Activated naive CD4-positive, alpha-beta T cell treated with anti-CD3 and anti-CD28 coated beads, Interleukin-2, amount 10 ng/mL, durations not matched to agents 7 days and 5 days (primary cell): ENCODE measurements at regions not wholly inside any gene's neighbourhood (a gene's known extent, or its start where the extent isn't known, plus 50 kb on each side); places are given as distances from the start of the nearest gene placed in this dataset.

ENCODE experiments used
- CTCF ChIA-PET: fragments of 350-600 bp; sonication (Branson Sonifier 250); formaldehyde crosslinking; loops from one replicate; lab custom pipeline; 2021; ENCODE audit warnings: antibody characterized with exemption; lab: Charles Lee
- DNase-seq: peaks from one replicate; pipeline ENCODE4 v3.0.0-alpha.2; 2020
- H3K27ac Mint-ChIP-seq: one replicate; pipeline ENCODE4 v1.8.0; 2021; ENCODE audit warnings: mild to moderate bottlenecking, moderate library complexity, mixed read lengths
- H3K27me3 Mint-ChIP-seq: one replicate; pipeline ENCODE4 v1.8.0; 2021; ENCODE audit warnings: mild to moderate bottlenecking, mixed read lengths
- H3K36me3 Mint-ChIP-seq: one replicate; pipeline ENCODE4 v1.8.0; 2021; ENCODE audit warnings: mixed read lengths
- H3K4me1 Mint-ChIP-seq: one replicate; pipeline ENCODE4 v1.8.0; 2021; ENCODE audit warnings: mixed read lengths
- H3K4me3 Mint-ChIP-seq: one replicate; pipeline ENCODE4 v1.8.0; 2021; ENCODE audit warnings: mild to moderate bottlenecking, moderate library complexity, mixed read lengths
- H3K9me3 Mint-ChIP-seq: one replicate; pipeline ENCODE4 v1.8.0; 2021; ENCODE audit warnings: mixed read lengths

- H3K27me3 Mint-ChIP-seq, result no peaks in the 10 kb centered on the region
- DNase-seq, result no peak
- H3K9me3 Mint-ChIP-seq, result no peaks in the 10 kb centered on the region
- H3K36me3 Mint-ChIP-seq, result no peaks in the 10 kb centered on the region
- CTCF ChIA-PET, result no interaction called here
- H3K27ac Mint-ChIP-seq, result no peak overlapping the region
- peaks cover 2% of the 10 kb centered on the region for H3K4me1 Mint-ChIP-seq
- H3K4me3 Mint-ChIP-seq, result no peak overlapping the region
Observed at GRCh38 chr5:109951758-109952157, 262.0 kb downstream of the MAN2A1 start.

DNA sequence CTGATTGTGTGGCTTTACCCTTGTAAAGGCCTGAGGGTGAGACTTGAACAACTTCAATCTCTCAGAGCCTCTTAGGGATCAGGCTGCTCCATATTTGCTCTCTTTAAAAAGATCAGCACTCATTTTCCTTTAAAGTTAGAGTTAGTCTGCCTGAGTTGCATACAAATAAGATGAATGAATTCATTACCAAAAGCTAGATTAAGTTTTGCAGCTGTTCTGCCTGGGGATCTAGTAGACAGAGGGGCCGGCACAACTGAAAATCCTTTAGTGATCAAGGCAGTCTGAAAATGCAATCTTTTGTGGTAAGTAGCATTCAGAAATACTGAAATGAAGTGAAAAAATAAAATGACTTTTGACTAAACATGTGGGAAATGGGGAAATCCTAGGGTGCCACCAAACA, 264.0 kb downstream of the MAN2A1 start:
- H3K36me3 Mint-ChIP-seq, result no peaks in the 10 kb centered on the region
- H3K27ac Mint-ChIP-seq, result no peak overlapping the region
- H3K4me3 Mint-ChIP-seq, result no peak overlapping the region
- DNase-seq, result no peak
- peaks cover 3% of the 10 kb centered on the region for H3K4me1 Mint-ChIP-seq
- H3K27me3 Mint-ChIP-seq, result no peaks in the 10 kb centered on the region
- CTCF ChIA-PET, result no interaction called here
- no peaks in the 10 kb centered on the region for H3K9me3 Mint-ChIP-seq

- DNase-seq, result no peak
- H3K4me3 Mint-ChIP-seq, result no peak overlapping the region
- H3K27ac Mint-ChIP-seq, result no peak overlapping the region
- no peaks in the 10 kb centered on the region for H3K9me3 Mint-ChIP-seq
- no peaks in the 10 kb centered on the region for H3K36me3 Mint-ChIP-seq
- H3K4me1 Mint-ChIP-seq, result peaks cover 3% of the 10 kb centered on the region
- CTCF ChIA-PET, result interaction anchor here (0.6 to 0.9 kb wide), 3 partner anchors 27 to 274 kb away, joined by 3 to 4 read pairs (median 3); no protein-coding TSS in a partner anchor
- H3K27me3 Mint-ChIP-seq, result no peaks in the 10 kb centered on the region
Observed at GRCh38 chr5:109956884-109957283, 267.2 kb downstream of the MAN2A1 start.

DNA sequence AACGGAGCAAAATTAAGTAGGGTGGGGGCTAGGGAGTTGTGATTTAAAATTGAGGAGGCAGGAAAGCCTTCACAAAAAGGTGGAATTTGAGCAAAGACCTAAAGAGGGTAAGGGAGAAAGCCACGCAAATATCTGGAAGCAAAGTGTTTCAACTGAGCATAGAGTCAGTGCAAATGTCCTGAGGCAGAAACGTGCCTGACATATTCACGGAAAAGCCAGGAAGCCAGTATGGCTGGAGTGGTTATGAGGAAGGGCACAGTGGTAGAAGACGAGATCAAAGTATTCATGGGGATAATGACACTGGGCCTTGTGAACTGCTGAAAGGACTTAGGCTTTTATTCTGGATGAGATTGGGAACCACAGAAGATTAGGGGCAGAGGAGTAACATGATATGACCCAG, 268.4 kb downstream of the MAN2A1 start:
- no peaks in the 10 kb centered on the region for H3K36me3 Mint-ChIP-seq
- no peaks in the 10 kb centered on the region for H3K9me3 Mint-ChIP-seq
- peaks cover 6% of the 10 kb centered on the region for H3K4me1 Mint-ChIP-seq
- no peak for DNase-seq
- no peaks in the 10 kb centered on the region for H3K27me3 Mint-ChIP-seq
- no peak overlapping the region for H3K4me3 Mint-ChIP-seq
- CTCF ChIA-PET, result no interaction called here
- no peak overlapping the region for H3K27ac Mint-ChIP-seq

DNA sequence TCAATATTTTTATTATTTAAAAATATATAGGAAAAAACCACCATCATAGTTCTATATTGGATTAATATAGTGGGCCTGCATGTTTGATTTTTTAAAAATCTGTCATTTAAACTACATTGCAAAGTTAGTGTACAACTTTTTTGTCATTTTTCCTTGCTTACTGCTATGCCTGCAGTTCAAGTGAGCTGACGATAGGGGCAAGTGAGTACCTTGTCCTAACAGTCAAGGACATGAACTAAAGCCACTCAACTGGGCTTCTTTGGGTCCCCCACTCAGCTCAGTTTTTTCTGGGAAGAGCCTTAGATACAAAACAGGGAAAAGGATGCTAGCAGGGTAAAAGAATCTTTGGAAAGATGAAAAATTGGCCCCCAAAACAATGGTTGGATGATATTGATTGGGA, 269.9 kb downstream of the MAN2A1 start:
- no peaks in the 10 kb centered on the region for H3K36me3 Mint-ChIP-seq
- H3K4me1 Mint-ChIP-seq, result peaks cover 6% of the 10 kb centered on the region
- H3K27ac Mint-ChIP-seq, result no peak overlapping the region
- no peaks in the 10 kb centered on the region for H3K9me3 Mint-ChIP-seq
- no peak for DNase-seq
- H3K4me3 Mint-ChIP-seq, result no peak overlapping the region
- no peaks in the 10 kb centered on the region for H3K27me3 Mint-ChIP-seq
- CTCF ChIA-PET, result no interaction called here

DNA sequence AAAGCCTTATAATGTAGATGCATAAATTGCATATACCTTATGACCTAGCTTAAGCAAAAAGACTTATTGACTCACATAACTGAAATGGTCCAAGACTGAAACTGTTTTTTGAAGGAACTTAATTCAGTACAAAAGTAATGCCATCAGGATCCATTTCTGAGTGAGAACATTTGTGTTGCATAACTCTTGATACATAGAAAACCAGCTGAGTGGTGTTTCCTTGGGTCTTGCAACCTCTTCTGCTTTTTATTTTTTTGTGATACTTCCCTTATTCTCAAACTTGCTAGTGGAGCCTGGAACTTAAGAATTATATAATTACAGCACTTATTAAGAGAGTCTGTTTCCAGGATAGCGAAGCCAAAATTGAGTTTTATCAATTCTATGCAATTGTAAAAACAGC, 272.0 kb downstream of the MAN2A1 start:
- CTCF ChIA-PET, result no interaction called here

DNA sequence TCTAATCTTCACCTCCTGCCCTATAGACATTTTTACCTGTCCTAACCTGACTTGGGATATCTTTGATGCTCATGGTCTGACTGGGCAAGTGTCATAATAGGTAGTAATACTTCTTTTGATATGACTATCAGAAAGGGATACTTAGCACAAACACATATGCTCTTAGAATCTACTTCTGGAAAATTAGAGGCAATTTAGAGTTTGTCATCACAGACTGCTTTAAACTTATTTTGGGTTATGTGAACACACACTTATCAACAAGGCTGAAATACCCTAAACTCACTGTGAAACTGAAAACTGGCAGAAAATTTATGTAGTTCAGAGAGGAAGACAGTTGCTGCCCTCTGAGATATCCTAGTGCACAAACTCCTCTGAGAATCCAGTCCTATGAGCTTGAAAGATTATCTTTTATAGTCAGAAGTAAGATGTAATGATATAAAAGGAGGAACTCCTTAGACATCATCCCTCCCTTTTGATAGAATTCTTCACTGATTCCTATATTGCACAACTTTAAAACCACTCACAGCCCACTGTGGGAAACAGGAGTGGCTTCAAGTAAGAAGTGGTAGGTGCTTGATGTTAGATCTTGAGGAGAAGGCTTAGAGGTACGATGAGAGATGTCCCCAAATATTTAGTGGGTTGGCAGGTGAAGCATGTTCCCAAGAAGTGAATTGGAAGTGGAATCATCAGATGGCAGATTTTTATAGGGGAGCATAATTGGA, 273.3 kb downstream of the MAN2A1 start:
- H3K27ac Mint-ChIP-seq, result no peak overlapping the region
- no peaks in the 10 kb centered on the region for H3K9me3 Mint-ChIP-seq
- H3K4me1 Mint-ChIP-seq, result peaks cover 6% of the 10 kb centered on the region
- H3K27me3 Mint-ChIP-seq, result no peaks in the 10 kb centered on the region
- CTCF ChIA-PET, result no interaction called here
- DNase-seq, result no peak
- H3K4me3 Mint-ChIP-seq, result no peak overlapping the region
- H3K36me3 Mint-ChIP-seq, result no peaks in the 10 kb centered on the region

More for the DNA sequence above, 272.0 kb downstream of the MAN2A1 start:
- H3K9me3 Mint-ChIP-seq, result no peaks in the 10 kb centered on the region
- no peak overlapping the region for H3K27ac Mint-ChIP-seq
- peaks cover 6% of the 10 kb centered on the region for H3K4me1 Mint-ChIP-seq
- H3K27me3 Mint-ChIP-seq, result no peaks in the 10 kb centered on the region
- no peak for DNase-seq
- no peaks in the 10 kb centered on the region for H3K36me3 Mint-ChIP-seq
- H3K4me3 Mint-ChIP-seq, result no peak overlapping the region

- Mint-ChIP-seq H3K4me1 (peaks cover 3% of the 10 kb centered on the region), H3K4me3 (no peak overlapping the region), H3K9me3 (no peaks in the 10 kb centered on the region), H3K27me3 (no peaks in the 10 kb centered on the region), H3K36me3 (no peaks in the 10 kb centered on the region), H3K27ac (no peak overlapping the region)
- CTCF ChIA-PET, result no interaction called here
- no peak for DNase-seq
Observed at GRCh38 chr5:109964136-109964535, 274.4 kb downstream of the MAN2A1 start.

DNA sequence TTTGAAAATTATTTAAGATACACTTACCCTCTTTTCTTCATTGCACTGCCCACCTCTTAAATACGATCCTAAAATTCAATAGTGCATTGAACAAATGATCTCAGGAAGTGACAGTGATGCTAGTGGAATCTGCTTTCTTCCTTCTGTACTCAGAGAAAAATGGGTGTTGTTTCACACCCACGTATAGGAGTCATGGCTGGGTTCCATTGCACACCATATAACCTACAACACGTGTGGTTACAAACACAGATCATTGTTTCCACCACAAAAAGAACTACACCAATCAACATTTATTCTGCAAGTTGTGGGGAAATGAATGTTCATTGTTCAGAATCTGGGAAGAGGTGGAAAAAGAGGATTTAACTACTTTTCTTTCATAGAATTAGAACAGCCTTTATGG, 275.9 kb downstream of the MAN2A1 start:
- H3K36me3 Mint-ChIP-seq, result no peaks in the 10 kb centered on the region
- H3K27ac Mint-ChIP-seq, result no peak overlapping the region
- no peak for DNase-seq
- no peaks in the 10 kb centered on the region for H3K9me3 Mint-ChIP-seq
- H3K27me3 Mint-ChIP-seq, result no peaks in the 10 kb centered on the region
- H3K4me1 Mint-ChIP-seq, result peaks cover 3% of the 10 kb centered on the region
- CTCF ChIA-PET, result interaction anchor here (0.8 kb wide), 1 partner anchor 17 kb away, joined by 3 read pairs; no protein-coding TSS in a partner anchor
- H3K4me3 Mint-ChIP-seq, result no peak overlapping the region

DNA sequence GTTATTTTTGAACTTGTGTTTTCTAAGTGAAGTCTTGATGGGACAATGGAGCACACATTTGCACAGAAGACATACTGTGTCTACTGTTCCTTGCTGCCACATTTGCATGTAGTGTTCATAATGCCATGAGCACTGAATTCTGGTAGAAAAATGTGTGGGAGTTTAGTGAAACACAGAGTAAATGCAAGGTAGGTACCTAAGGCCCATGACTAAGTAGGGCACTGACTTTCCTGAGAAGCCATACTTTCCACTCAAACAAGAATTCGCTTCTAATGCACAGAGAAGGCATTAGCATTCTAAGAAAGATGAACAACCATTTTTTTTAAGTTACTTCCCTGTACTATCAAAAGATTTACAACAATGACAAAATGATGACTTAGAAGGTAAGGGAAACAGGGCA, 282.2 kb downstream of the MAN2A1 start:
- Mint-ChIP-seq H3K4me1 (peaks cover 4% of the 10 kb centered on the region), H3K36me3 (no peaks in the 10 kb centered on the region), H3K4me3 (no peak overlapping the region), H3K27ac (no peak overlapping the region), H3K9me3 (no peaks in the 10 kb centered on the region), H3K27me3 (no peaks in the 10 kb centered on the region)
- CTCF ChIA-PET, result no interaction called here
- no peak for DNase-seq

- no peak overlapping the region for H3K4me3 Mint-ChIP-seq
- CTCF ChIA-PET, result no interaction called here
- DNase-seq, result no peak
- H3K36me3 Mint-ChIP-seq, result no peaks in the 10 kb centered on the region
- H3K9me3 Mint-ChIP-seq, result peaks cover 2% of the 10 kb centered on the region
- H3K4me1 Mint-ChIP-seq, result no peaks in the 10 kb centered on the region
- H3K27me3 Mint-ChIP-seq, result no peaks in the 10 kb centered on the region
- H3K27ac Mint-ChIP-seq, result no peak overlapping the region
Observed at GRCh38 chr5:109981979-109982378, 292.3 kb downstream of the MAN2A1 start.

DNA sequence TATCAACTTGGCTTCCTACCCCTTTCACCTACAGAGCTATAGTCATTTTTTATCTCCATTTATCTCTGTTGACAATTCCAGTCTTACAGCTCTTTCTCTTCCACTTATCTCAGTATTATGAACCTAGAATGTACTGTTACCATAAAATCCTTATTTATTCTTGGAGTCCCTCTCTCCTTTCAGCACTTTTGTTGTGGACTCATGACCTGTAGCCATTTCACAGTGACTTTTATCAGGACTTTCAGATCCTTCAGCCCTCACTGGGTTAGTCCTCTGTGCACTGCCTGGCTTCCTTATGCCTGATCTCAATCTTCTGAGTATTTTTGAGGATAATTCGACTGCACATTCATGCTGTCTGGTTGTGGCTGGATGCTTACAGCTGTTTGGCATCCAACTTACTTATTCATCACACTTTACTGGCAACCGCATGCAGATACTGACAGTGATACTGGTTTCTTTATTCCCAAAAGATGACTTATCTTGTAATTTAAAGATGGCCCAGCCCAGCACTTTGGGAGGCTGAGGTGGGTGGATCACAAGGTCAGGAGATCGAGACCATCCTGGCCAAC, 293.3 kb downstream of the MAN2A1 start:
- no peak for DNase-seq
- CTCF ChIA-PET, result interaction anchor here (0.7 to 0.9 kb wide), 2 partner anchors 17 to 431 kb away, joined by 3 read pairs; no protein-coding TSS in a partner anchor
- Mint-ChIP-seq H3K27me3 (no peaks in the 10 kb centered on the region), H3K36me3 (no peaks in the 10 kb centered on the region), H3K27ac (no peak overlapping the region), H3K4me3 (no peak overlapping the region), H3K4me1 (no peaks in the 10 kb centered on the region), H3K9me3 (peaks cover 2% of the 10 kb centered on the region)

GRCh38 chr5:109986726-109987125, 297.0 kb downstream of the MAN2A1 start:
- H3K36me3 Mint-ChIP-seq, result no peaks in the 10 kb centered on the region

DNA sequence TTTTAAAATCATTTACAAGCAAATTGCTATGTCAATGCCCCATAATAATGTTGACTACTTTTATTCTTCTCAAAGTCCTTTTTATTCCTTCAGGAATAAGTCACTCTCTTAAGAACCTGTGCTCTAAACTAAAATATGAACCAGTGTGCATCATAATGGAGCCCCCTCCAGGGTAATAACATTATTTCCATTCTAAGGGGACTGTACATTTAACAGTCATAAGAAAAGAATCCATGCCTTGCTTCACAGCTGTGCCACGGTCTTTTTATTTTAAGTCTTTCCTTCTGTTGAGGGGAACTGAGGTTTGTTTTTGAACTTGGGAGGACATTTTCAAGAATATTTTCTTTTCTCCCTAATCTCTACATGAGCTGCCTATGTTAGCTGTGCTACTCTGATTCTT, 297.6 kb downstream of the MAN2A1 start:
- CTCF ChIA-PET, result no interaction called here
- DNase-seq, result no peak
- Mint-ChIP-seq H3K4me3 (no peak overlapping the region), H3K4me1 (no peaks in the 10 kb centered on the region), H3K36me3 (no peaks in the 10 kb centered on the region), H3K27me3 (no peaks in the 10 kb centered on the region), H3K9me3 (peaks cover 2% of the 10 kb centered on the region), H3K27ac (no peak overlapping the region)

More at GRCh38 chr5:109986726-109987125, 297.0 kb downstream of the MAN2A1 start:
- Mint-ChIP-seq H3K27me3 (no peaks in the 10 kb centered on the region), H3K27ac (no peak overlapping the region), H3K4me3 (no peak overlapping the region), H3K4me1 (no peaks in the 10 kb centered on the region), H3K9me3 (peaks cover 2% of the 10 kb centered on the region)
- CTCF ChIA-PET, result no interaction called here
- no peak for DNase-seq

- CTCF ChIA-PET, result no interaction called here
- no peaks in the 10 kb centered on the region for H3K27me3 Mint-ChIP-seq
- no peak for DNase-seq
- H3K4me1 Mint-ChIP-seq, result no peaks in the 10 kb centered on the region
- H3K27ac Mint-ChIP-seq, result no peak overlapping the region
- H3K36me3 Mint-ChIP-seq, result no peaks in the 10 kb centered on the region
- no peak overlapping the region for H3K4me3 Mint-ChIP-seq
- peaks cover 2% of the 10 kb centered on the region for H3K9me3 Mint-ChIP-seq
Observed at GRCh38 chr5:109987970-109988369, 298.2 kb downstream of the MAN2A1 start.
